IPS-20b (cell line): ENCODE measurements at regions not wholly inside any gene's neighbourhood (a gene's known extent, or its start where the extent isn't known, plus 50 kb on each side); places are given as distances from the start of the nearest gene placed in this dataset.

ENCODE experiments used
- H3K27ac ChIP-seq: one replicate; pipeline ENCODE4 v1.5.1; 2013; ENCODE audit warnings: low read length
- H3K27me3 ChIP-seq: 2 replicates; pipeline ENCODE4 v1.6.1; 2013; ENCODE audit warnings: mild to moderate bottlenecking, low read length, inconsistent platforms; ENCODE audit not compliant: insufficient read depth
- H3K36me3 ChIP-seq: 2 replicates; pipeline ENCODE4 v1.6.1; 2013; ENCODE audit warnings: low read depth, mild to moderate bottlenecking, inconsistent platforms, low read length, moderate library complexity; ENCODE audit not compliant: insufficient read depth
- H3K4me1 ChIP-seq: 2 replicates; pipeline ENCODE4 v1.6.1; 2013; ENCODE audit warnings: mild to moderate bottlenecking, control low read depth, inconsistent platforms, low read length, moderate library complexity; ENCODE audit not compliant: insufficient read depth
- H3K4me3 ChIP-seq: 2 replicates; pipeline ENCODE4 v1.5.1; 2013; ENCODE audit warnings: mild to moderate bottlenecking, low read length, inconsistent platforms
- H3K9ac ChIP-seq: 2 replicates; pipeline ENCODE4 v1.6.1; 2013; ENCODE audit warnings: low read depth, mild to moderate bottlenecking, inconsistent platforms, low read length, moderate library complexity
- H3K9me3 ChIP-seq: 2 replicates; pipeline ENCODE4 v1.6.1; 2013; ENCODE audit warnings: mild to moderate bottlenecking, low read depth, low read length, inconsistent platforms; ENCODE audit not compliant: insufficient read depth

GRCh38 chr7:101729241-101729883 is 88.1 kb upstream of the CUX1 start:
- Histone ChIP-seq H3K36me3 (no peaks in the 10 kb centered on the region), H3K4me3 (no peak overlapping the region), H3K4me1 (peaks cover 11% of the 10 kb centered on the region; the same call in 1 of the 2 replicates), H3K27me3 (no peaks in the 10 kb centered on the region), H3K9me3 (no peaks in the 10 kb centered on the region), H3K9ac (no peak overlapping the region), H3K27ac (no peak overlapping the region)

- H3K27ac ChIP-seq: no peak overlapping the region
- no peaks in the 10 kb centered on the region for H3K9me3 ChIP-seq
- peaks cover 11% of the 10 kb centered on the region; the same call in 1 of the 2 replicates for H3K4me1 ChIP-seq
- no peak overlapping the region for H3K9ac ChIP-seq
- H3K36me3 ChIP-seq: no peaks in the 10 kb centered on the region
- no peaks in the 10 kb centered on the region for H3K27me3 ChIP-seq
- H3K4me3 ChIP-seq: no peak overlapping the region
These were observed 85.8 kb upstream of the CUX1 start for GRCh38 chr7:101731502-101732084.

- no peaks in the 10 kb centered on the region for H3K36me3 ChIP-seq
- H3K9me3 ChIP-seq: no peaks in the 10 kb centered on the region
- no peak overlapping the region for H3K27ac ChIP-seq
- no peaks in the 10 kb centered on the region for H3K27me3 ChIP-seq
- H3K4me3 ChIP-seq: no peak overlapping the region; the same call in 1 of the 2 replicates
- no peak overlapping the region; the same call in 1 of the 2 replicates for H3K9ac ChIP-seq
- H3K4me1 ChIP-seq: peaks cover 11% of the 10 kb centered on the region; the same call in 1 of the 2 replicates
These were observed 83.5 kb upstream of the CUX1 start for GRCh38 chr7:101733713-101734475.

GRCh38 chr7:101736084-101736483 is 81.3 kb upstream of the CUX1 start:
- H3K9me3 ChIP-seq: no peaks in the 10 kb centered on the region
- H3K27me3 ChIP-seq: no peaks in the 10 kb centered on the region
- H3K4me1 ChIP-seq: peaks cover 11% of the 10 kb centered on the region; the same call in 1 of the 2 replicates
- H3K27ac ChIP-seq: no peak overlapping the region
- no peak overlapping the region for H3K4me3 ChIP-seq
- H3K9ac ChIP-seq: no peak overlapping the region
- H3K36me3 ChIP-seq: no peaks in the 10 kb centered on the region

- 0 out of 2 replicates have a peak, but pooled peaks cover 2% of the 10 kb centered on the region for H3K4me1 ChIP-seq
- H3K4me3 ChIP-seq: no peak overlapping the region
- no peaks in the 10 kb centered on the region; the same call in 1 of the 2 replicates for H3K27me3 ChIP-seq
- no peaks in the 10 kb centered on the region for H3K9me3 ChIP-seq
- no peak overlapping the region for H3K27ac ChIP-seq
- no peak overlapping the region for H3K9ac ChIP-seq
- no peaks in the 10 kb centered on the region for H3K36me3 ChIP-seq
These were observed 77.5 kb upstream of the CUX1 start for GRCh38 chr7:101739775-101740398.

GRCh38 chr7:101740981-101741725 is 76.3 kb upstream of the CUX1 start:
- Histone ChIP-seq H3K4me3 (no peak overlapping the region), H3K36me3 (no peaks in the 10 kb centered on the region), H3K9me3 (no peaks in the 10 kb centered on the region), H3K9ac (no peak overlapping the region), H3K27ac (no peak overlapping the region), H3K27me3 (no peaks in the 10 kb centered on the region; the same call in 1 of the 2 replicates), H3K4me1 (0 out of 2 replicates have a peak, but pooled peaks cover 2% of the 10 kb centered on the region)

GRCh38 chr7:101743241-101743994 is 74.0 kb upstream of the CUX1 start:
- Histone ChIP-seq H3K27me3 (no peaks in the 10 kb centered on the region; the same call in 1 of the 2 replicates), H3K9ac (peak overlapping the region; percentile 80; the same call in 1 of the 2 replicates), H3K4me3 (peak overlapping the region; percentile 71), H3K4me1 (0 out of 2 replicates have a peak, but pooled peaks cover 2% of the 10 kb centered on the region), H3K27ac (peak overlapping the region; percentile 40), H3K9me3 (no peaks in the 10 kb centered on the region), H3K36me3 (no peaks in the 10 kb centered on the region)

GRCh38 chr7:101743995-101744360 is 73.4 kb upstream of the CUX1 start:
- Histone ChIP-seq H3K9ac (peak overlapping the region; percentile 80; the same call in 1 of the 2 replicates), H3K27me3 (no peaks in the 10 kb centered on the region; the same call in 1 of the 2 replicates), H3K36me3 (no peaks in the 10 kb centered on the region), H3K4me1 (0 out of 2 replicates have a peak, but pooled peaks cover 2% of the 10 kb centered on the region), H3K4me3 (peak overlapping the region; percentile 71), H3K9me3 (no peaks in the 10 kb centered on the region), H3K27ac (peak overlapping the region; percentile 40)

GRCh38 chr7:101744588-101744987 is 72.8 kb upstream of the CUX1 start:
- H3K27ac ChIP-seq: no peak overlapping the region
- H3K4me3 ChIP-seq: no peak overlapping the region; the same call in 1 of the 2 replicates
- H3K4me1 ChIP-seq: 0 out of 2 replicates have a peak, but pooled peaks cover 2% of the 10 kb centered on the region
- no peaks in the 10 kb centered on the region for H3K36me3 ChIP-seq
- H3K9me3 ChIP-seq: no peaks in the 10 kb centered on the region
- no peaks in the 10 kb centered on the region; the same call in 1 of the 2 replicates for H3K27me3 ChIP-seq
- H3K9ac ChIP-seq: peak overlapping the region; percentile 80; the same call in 1 of the 2 replicates

- Histone ChIP-seq H3K36me3 (no peaks in the 10 kb centered on the region), H3K4me3 (no peak overlapping the region), H3K9ac (no peak overlapping the region), H3K4me1 (0 out of 2 replicates have a peak, but pooled peaks cover 2% of the 10 kb centered on the region), H3K27me3 (no peaks in the 10 kb centered on the region; the same call in 1 of the 2 replicates), H3K9me3 (no peaks in the 10 kb centered on the region), H3K27ac (no peak overlapping the region)
These were observed 71.1 kb upstream of the CUX1 start for GRCh38 chr7:101746314-101746713.
